GM21447 (cell line): ENCODE measurements at regions not wholly inside any gene's neighbourhood (a gene's known extent, or its start where the extent isn't known, plus 50 kb on each side); places are given as distances from the start of the nearest gene placed in this dataset.
"Not testable (repeated sequence)": the region's sequence is repeated elsewhere in the genome, so short reads cannot be mapped to it uniquely, and the experiment has no call there.

Experiments used
- ATAC-seq: cut with Tn5 transposase; IDR thresholded peaks from one replicate; pipeline ENCODE4 v1.9.1; 2021; ENCODE audit not compliant: unreplicated experiment

GRCh38 chr11:121872356-121872755, 243.7 kb downstream of the BLID start:
- no peak for ATAC-seq

GRCh38 chr11:121870206-121871045, 245.6 kb downstream of the BLID start:
- no peak for ATAC-seq

- ATAC-seq, result no peak
Measured at GRCh38 chr11:121869478-121869877, 246.5 kb downstream of the BLID start.

GRCh38 chr11:121866754-121867153, 249.3 kb downstream of the BLID start:
- no peak for ATAC-seq

GRCh38 chr11:121864660-121865059, 251.4 kb downstream of the BLID start:
- ATAC-seq, result no peak

- no peak for ATAC-seq
Measured at GRCh38 chr11:121863126-121863525, 252.9 kb downstream of the BLID start.

- not testable (repeated sequence) for ATAC-seq
Measured at GRCh38 chr11:121855138-121855537, 260.9 kb downstream of the BLID start.

GRCh38 chr11:121844016-121844415, 272.0 kb downstream of the BLID start:
- no peak for ATAC-seq

GRCh38 chr11:121842192-121842585, 273.8 kb downstream of the BLID start:
- ATAC-seq, result no peak

- no peak for ATAC-seq
Measured at GRCh38 chr11:121841487-121842191, 274.4 kb downstream of the BLID start.

GRCh38 chr11:121839781-121840180, 276.2 kb downstream of the BLID start:
- ATAC-seq, result no peak

GRCh38 chr11:121838571-121838970, 277.4 kb downstream of the BLID start:
- ATAC-seq, result no peak

GRCh38 chr11:121833970-121834369, 282.0 kb downstream of the BLID start:
- no peak for ATAC-seq

GRCh38 chr11:121829159-121829643, 286.8 kb downstream of the BLID start:
- ATAC-seq, result no peak

GRCh38 chr11:121814962-121815361, 301.1 kb downstream of the BLID start:
- ATAC-seq, result no peak

GRCh38 chr11:121814296-121814695, 301.7 kb downstream of the BLID start:
- no peak for ATAC-seq

GRCh38 chr11:121810291-121810690, 305.7 kb downstream of the BLID start:
- no peak for ATAC-seq

- no peak for ATAC-seq
Measured at GRCh38 chr11:121808096-121808495, 307.9 kb downstream of the BLID start.

- no peak for ATAC-seq
Measured at GRCh38 chr11:121807051-121807450, 309.0 kb downstream of the BLID start.

- ATAC-seq, result no peak
Measured at GRCh38 chr11:121802542-121802941, 313.5 kb downstream of the BLID start.

GRCh38 chr11:121801781-121802180, 314.2 kb downstream of the BLID start:
- ATAC-seq, result no peak

- no peak for ATAC-seq
Measured at GRCh38 chr11:121801394-121801748, 314.6 kb downstream of the BLID start.
